HG03558 (cell line): ENCODE measurements at regions not wholly inside any gene's neighbourhood (a gene's known extent, or its start where the extent isn't known, plus 50 kb on each side); places are given as distances from the start of the nearest gene placed in this dataset.

Source experiments
- ATAC-seq: cut with Tn5 transposase; IDR thresholded peaks from one replicate; pipeline ENCODE4 v1.9.1; 2021; ENCODE audit warnings: moderate number of reproducible peaks; ENCODE audit not compliant: unreplicated experiment; ENCODE audit errors: extremely low read depth

GRCh38 chr4:155524926-155525455 lies 141.7 kb upstream of the GUCY1A1 start:
- ATAC-seq, result no peak

GRCh38 chr4:155523358-155523757 lies 143.3 kb upstream of the GUCY1A1 start:
- ATAC-seq, result no peak

- ATAC-seq, result no peak
These were observed 144.4 kb upstream of the GUCY1A1 start for GRCh38 chr4:155522201-155522600.

DNA sequence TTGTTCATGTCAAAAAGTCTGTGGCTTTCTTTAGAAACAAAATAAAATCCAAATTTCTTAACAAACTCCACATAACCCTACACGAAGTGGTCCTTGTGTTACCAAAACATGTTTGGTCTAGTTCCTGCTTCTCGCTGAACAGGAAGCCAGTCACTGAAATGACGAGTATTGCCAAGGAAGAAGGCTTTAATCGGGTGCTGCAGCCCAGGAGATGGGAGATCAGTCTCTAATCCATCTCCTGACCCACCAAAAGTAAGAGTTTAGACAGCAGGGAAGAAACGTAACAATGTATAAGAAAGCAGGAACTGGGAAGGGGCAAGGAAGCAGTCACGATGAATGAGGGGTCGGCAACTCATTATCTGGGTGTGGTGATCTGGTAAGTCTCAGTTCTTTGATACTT lies 144.6 kb upstream of the MAP9 start:
- ATAC-seq, result no peak

DNA sequence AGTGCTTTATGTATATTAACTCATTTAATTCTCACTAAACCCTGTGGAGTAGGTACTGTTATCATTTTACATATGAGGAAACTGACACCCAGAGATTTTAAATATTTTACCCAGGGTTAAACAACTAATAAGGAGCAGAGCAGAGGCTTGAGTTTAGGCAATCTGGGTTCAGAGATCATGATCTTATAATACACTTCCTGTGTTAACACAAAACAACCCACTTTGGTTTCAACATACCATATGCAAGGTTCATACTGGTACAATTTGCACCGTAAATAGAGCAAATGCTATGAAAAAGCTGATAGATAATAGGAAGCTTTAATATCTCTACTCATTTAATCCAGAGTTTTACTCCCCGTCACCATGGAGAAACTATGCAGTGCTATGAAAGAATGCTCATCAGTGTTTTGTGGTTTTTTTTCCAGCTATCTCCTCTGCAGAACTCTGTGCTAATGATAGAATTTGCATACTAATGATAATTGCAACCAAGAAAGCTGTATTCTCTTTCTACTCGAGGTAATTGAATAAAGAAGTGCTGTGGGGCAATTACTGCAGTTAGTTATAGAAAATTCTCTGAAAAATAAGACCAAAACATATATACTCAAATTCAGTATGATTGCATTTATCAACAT lies 138.8 kb upstream of the MAP9 start:
- no peak for ATAC-seq

DNA sequence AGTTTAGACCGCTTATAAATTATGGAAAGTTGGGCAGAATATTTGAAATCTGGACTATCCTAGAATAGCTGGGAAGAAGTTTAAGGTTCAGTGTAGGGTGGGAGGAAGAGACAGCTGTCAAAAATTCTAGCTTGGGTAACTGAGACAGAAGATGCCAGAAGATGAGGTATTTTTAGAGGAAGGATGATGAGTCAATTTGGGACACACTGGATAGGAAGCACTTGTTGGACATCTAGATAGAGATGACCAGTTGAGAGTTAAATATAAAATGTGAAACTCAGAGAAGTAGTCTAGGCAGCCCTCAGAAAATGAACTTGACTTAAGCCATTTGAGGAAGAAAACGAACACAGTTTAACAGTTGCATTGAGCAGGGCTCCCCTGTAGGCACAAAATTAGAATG lies 137.9 kb upstream of the MAP9 start:
- ATAC-seq, result no peak

DNA sequence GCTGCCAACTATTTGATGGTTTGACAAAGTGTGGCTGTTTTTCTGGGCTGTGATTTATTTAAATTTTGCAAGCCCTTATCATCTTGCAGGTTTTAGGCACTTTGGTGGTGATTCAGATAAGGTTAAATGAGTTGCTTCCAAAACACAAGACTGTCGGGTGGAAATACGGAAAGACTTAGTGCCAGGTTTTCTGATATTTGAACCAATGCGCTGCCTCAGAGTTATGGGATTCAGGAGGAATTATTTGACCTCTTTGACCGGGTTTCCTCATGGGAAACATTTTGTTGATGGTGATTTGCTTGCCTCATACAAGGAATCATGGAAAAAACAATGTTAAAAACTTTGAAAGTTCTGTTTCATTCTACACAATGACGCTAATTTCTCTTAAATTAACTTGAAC lies 136.1 kb upstream of the MAP9 start:
- no peak for ATAC-seq

GRCh38 chr4:155512046-155512445 lies 135.3 kb upstream of the MAP9 start:
- ATAC-seq, result no peak

DNA sequence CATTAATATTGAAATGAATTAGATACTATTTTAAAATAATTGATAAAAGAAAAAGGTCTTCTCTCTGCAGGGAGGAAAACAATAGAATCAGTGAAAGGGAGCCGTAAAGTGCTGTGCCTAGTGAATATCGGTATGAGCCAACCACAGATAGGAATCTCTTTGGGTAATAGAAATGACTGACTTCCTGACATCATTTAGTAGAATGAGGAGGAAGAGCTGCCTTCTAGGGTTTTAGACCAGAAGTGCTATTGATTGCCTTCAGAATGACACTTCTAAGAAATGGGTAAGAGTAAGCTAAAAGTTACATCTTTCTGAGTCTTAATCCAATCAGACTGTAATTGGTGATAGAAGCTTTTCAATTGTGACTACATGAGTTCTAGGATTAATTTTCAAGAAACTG lies 134.0 kb upstream of the MAP9 start:
- no peak for ATAC-seq

DNA sequence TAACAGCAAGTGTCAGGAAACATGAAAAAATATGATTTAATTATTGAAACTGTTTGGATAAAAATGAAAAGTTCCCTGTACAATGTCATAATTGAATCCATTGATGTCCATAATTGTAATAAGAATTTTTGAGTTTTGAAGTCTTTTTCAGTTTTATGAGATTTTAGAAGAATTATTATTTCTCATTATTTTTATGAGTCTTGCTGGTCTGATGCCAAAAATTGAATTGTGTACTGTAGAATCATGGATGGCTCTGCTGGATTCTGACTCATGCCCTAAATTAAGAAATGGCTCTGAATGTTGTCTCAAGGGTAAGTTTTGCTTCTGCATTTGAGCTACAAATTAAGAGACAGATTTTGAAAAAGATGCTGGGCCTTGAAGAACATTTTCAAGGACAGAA lies 132.8 kb upstream of the MAP9 start:
- ATAC-seq, result no peak

- no peak for ATAC-seq
These were observed 130.0 kb upstream of the MAP9 start for GRCh38 chr4:155506745-155507144.

DNA sequence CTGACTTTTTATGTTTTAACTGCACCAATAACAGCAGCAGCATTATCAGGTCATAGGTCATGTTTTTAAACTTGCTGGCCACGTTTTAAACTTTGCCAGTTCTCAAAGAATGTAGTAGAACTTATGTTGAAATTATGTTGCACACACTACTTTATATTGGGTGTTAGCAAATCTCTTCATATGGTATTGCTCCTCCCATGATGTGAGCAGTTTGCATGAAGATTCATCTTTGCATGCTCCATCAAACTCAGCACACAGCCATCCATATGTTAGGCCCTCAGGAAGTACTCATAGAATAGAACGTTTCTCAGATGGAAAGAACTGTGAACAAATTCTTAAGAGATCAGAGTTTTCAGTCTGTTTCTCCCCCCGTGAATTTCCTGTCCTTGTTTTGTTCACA lies 128.6 kb upstream of the MAP9 start:
- no peak for ATAC-seq

GRCh38 chr4:155497306-155497705 lies 120.5 kb upstream of the MAP9 start:
- no peak for ATAC-seq

- ATAC-seq, result no peak
These were observed 119.5 kb upstream of the MAP9 start for GRCh38 chr4:155496294-155496626.

- ATAC-seq, result no peak
These were observed 119.0 kb upstream of the MAP9 start for GRCh38 chr4:155495572-155496293.

GRCh38 chr4:155494037-155494718 lies 117.4 kb upstream of the MAP9 start:
- ATAC-seq, result no peak

DNA sequence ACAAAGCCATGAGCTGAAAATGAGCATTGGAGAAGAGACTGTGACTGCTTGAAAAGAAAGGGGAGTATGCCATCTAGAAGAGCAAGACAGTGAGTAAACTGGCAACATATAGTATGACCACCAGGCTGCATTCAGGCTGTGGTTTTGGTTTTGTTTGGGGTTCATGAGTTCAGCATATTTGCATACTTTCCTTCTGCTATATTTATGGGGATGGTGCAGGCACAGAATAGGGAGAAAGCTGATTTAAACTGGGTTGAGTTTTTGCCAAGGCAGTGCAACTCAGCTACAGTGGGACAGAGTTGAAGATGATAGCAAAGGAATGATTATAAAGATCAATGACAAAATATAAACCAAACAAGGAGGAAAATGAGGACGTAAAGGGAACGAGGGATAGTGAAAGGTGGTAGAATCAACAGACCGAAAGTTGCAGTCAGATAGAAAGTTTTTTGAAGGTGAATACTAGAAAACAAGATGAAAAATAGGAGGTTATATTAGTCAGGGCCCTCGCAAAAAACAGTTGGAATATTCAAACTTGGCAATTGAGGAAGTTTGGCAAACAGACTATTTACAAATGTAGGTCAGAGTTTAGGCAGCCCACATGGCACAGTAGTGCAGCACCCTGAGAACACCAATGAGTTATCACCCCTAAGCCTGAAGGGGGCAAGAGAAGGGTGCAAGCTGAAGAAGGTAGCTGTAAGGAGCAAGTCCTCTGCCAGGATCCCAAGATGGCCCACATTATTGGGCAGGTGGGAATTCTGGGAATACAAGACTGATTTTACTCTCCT lies 114.8 kb upstream of the MAP9 start:
- ATAC-seq, result peak; percentile 95

DNA sequence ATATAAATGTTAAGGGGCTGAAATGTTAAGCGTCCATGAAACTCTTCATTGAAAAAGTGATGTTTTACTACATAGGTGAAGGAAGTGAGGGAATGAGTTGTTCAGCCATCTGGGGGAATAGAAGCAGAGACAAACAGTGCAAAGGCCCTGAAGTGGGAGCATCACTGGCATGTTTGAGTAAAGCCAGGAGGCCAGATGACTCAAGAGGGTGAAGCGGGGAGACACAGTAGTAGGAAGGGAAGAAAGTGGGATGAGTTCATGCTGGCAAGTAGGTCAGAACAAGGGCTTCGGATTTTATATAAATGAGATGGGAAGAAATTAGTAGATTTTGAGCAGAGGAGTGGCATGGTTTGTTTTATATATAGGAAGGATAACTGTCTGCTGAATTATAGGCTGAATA lies 112.5 kb upstream of the MAP9 start:
- ATAC-seq, result no peak

DNA sequence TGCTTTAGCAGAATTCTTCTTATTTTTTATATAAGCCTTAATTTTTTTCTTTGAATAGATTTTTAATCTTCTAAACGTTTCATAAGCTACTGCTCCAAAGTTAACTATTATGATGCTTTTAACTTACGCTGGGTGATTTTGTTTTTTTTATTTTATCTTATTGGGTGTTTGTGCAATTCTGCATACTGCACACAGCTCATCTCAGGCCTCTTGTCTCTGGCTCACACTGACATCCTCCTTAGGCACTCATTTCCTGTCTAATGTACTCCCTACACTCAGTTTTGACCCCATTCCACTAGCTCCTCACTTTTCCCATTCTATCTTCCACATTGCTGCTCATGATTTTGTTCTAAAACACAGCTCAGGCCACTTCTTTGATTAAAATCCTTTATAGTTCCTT lies 111.9 kb upstream of the MAP9 start:
- no peak for ATAC-seq

DNA sequence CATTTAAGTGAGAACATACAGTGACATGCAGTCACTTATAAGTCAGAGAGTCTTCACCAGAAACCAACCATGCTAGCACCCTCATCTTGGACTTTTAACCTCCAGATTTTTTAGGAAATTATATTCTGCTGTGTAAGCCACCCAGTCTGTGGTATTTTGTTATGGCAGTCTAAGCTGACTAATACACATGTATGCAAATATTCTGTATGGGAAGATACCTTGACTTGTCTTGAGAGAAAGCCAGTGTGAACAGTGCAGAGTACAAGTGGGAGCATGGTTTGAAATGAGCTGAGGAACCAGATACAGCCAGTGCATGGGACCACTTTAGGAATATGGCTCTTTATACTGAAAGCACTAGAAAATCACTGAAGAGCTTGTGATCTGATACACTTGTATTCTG lies 110.4 kb upstream of the MAP9 start:
- ATAC-seq, result no peak

GRCh38 chr4:155481150-155481549 lies 104.4 kb upstream of the MAP9 start:
- no peak for ATAC-seq
